ENCODE measurements at regions not wholly inside any gene's neighbourhood (a gene's known extent, or its start where the extent isn't known, plus 50 kb on each side); places are given as distances from the start of the nearest gene placed in this dataset.
"Not testable (repeated sequence)": the region's sequence is repeated elsewhere in the genome, so short reads cannot be mapped to it uniquely, and the experiment has no call there.

- Histone ChIP-seq H3K79me2 (ENCODE audit: insufficient read depth, low read depth) (no peaks in the 10 kb centered on the region), H2AFZ (ENCODE audit: low read depth) (no peak overlapping the region), H3K36me3 (ENCODE audit: insufficient read depth) (no peaks in the 10 kb centered on the region), H3K4me3 (IDR thresholded peaks at IDR 0.05; ENCODE audit: insufficient read depth, low read depth, low read length) (no peak overlapping the region), H3K4me2 (no peak overlapping the region), H3K4me1 (ENCODE audit: low read depth, poor library complexity, severe bottlenecking) (no peaks in the 10 kb centered on the region), H3K27ac (no peak overlapping the region), H3K9ac (no peak overlapping the region), H3K27me3 (ENCODE audit: insufficient read depth, low read depth) (no peaks in the 10 kb centered on the region), H4K20me1 (ENCODE audit: insufficient read depth) (no peaks in the 10 kb centered on the region)
- TF ChIP-seq, protein P1, sequence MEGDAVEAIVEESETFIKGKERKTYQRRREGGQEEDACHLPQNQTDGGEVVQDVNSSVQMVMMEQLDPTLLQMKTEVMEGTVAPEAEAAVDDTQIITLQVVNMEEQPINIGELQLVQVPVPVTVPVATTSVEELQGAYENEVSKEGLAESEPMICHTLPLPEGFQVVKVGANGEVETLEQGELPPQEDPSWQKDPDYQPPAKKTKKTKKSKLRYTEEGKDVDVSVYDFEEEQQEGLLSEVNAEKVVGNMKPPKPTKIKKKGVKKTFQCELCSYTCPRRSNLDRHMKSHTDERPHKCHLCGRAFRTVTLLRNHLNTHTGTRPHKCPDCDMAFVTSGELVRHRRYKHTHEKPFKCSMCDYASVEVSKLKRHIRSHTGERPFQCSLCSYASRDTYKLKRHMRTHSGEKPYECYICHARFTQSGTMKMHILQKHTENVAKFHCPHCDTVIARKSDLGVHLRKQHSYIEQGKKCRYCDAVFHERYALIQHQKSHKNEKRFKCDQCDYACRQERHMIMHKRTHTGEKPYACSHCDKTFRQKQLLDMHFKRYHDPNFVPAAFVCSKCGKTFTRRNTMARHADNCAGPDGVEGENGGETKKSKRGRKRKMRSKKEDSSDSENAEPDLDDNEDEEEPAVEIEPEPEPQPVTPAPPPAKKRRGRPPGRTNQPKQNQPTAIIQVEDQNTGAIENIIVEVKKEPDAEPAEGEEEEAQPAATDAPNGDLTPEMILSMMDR (conservative IDR thresholded peaks at IDR 0.05; ENCODE audit: low read depth, low read length) = no peak
Observed at GRCh38 chr21:14814991-14815390, 249.8 kb downstream of the NRIP1 start.

DNA sequence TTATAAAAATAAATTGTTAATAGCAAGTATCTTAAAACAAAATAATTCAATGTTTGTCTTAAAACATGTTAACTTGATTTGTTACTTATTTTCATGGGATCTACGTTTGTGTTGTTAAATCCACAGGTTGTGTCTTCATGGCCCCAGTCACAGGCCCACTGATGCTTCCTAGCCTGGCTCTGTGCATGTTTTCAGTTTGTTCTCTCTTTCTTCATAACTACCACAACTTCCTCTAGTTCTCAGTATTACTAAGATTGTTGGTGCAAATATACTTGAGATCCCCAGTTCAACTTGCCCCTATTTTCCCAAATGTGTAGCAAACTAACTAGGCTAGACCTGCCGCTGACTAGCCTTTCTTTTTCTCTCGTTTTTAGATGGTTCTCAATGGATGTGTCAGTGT is 250.5 kb downstream of the NRIP1 start:
- no peaks in the 10 kb centered on the region for H4K20me1 ChIP-seq (ENCODE audit: insufficient read depth)
- no peak overlapping the region for H3K9ac ChIP-seq
- no peak overlapping the region for H3K27ac ChIP-seq
- H3K4me2 ChIP-seq = no peak overlapping the region
- no peaks in the 10 kb centered on the region for H3K79me2 ChIP-seq (ENCODE audit: insufficient read depth, low read depth)
- no peaks in the 10 kb centered on the region for H3K4me1 ChIP-seq (ENCODE audit: low read depth, poor library complexity, severe bottlenecking)
- no peaks in the 10 kb centered on the region for H3K27me3 ChIP-seq (ENCODE audit: insufficient read depth, low read depth)
- H3K4me3 ChIP-seq (IDR thresholded peaks at IDR 0.05; ENCODE audit: insufficient read depth, low read depth, low read length) = no peak overlapping the region
- H3K36me3 ChIP-seq (ENCODE audit: insufficient read depth) = no peaks in the 10 kb centered on the region
- no peak overlapping the region for H2AFZ ChIP-seq (ENCODE audit: low read depth)
- TF ChIP-seq, protein P1 (conservative IDR thresholded peaks at IDR 0.05; ENCODE audit: low read depth, low read length) = no peak

- not testable (repeated sequence) for H3K27ac ChIP-seq; H3K79me2 ChIP-seq (ENCODE audit: insufficient read depth, low read depth); H3K36me3 ChIP-seq (ENCODE audit: insufficient read depth); H3K4me2 ChIP-seq; H2AFZ ChIP-seq (ENCODE audit: low read depth); H3K4me1 ChIP-seq (ENCODE audit: low read depth, poor library complexity, severe bottlenecking); H4K20me1 ChIP-seq (ENCODE audit: insufficient read depth); H3K9ac ChIP-seq; H3K4me3 ChIP-seq (IDR thresholded peaks at IDR 0.05; ENCODE audit: insufficient read depth, low read depth, low read length); H3K27me3 ChIP-seq (ENCODE audit: insufficient read depth, low read depth)
Observed at GRCh38 chr21:14804170-14804569, 258.1 kb upstream of the SAMSN1 start.

DNA sequence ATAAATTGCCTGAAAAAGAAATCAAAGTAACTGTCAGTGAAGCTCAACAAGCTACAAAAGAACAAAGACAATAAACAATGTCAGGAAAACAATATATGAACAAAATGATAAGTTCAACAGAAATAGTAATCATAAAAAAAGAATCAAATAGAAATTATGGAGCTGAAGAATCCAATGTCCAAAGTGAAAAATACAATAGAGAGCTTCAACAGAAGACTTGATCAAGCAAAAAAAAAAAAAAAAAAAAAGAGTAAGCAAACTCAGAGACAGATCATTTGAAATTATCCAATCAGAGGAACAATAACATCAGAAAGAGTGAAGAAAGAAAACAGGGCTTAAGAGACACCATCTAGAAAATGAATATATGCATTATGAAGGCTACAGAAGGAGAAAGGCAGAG is 251.4 kb upstream of the SAMSN1 start:
- Histone ChIP-seq H3K9ac (no peak overlapping the region), H3K36me3 (ENCODE audit: insufficient read depth) (no peaks in the 10 kb centered on the region), H3K4me1 (ENCODE audit: low read depth, poor library complexity, severe bottlenecking) (no peaks in the 10 kb centered on the region), H4K20me1 (ENCODE audit: insufficient read depth) (no peaks in the 10 kb centered on the region), H3K79me2 (ENCODE audit: insufficient read depth, low read depth) (no peaks in the 10 kb centered on the region), H2AFZ (ENCODE audit: low read depth) (no peak overlapping the region), H3K27me3 (ENCODE audit: insufficient read depth, low read depth) (no peaks in the 10 kb centered on the region), H3K27ac (no peak overlapping the region), H3K4me3 (IDR thresholded peaks at IDR 0.05; ENCODE audit: insufficient read depth, low read depth, low read length) (no peak overlapping the region), H3K4me2 (no peak overlapping the region)
- TF ChIP-seq, protein P1 (conservative IDR thresholded peaks at IDR 0.05; ENCODE audit: low read depth, low read length) = no peak

- Histone ChIP-seq H3K4me1 (ENCODE audit: low read depth, poor library complexity, severe bottlenecking) (no peaks in the 10 kb centered on the region), H3K27me3 (ENCODE audit: insufficient read depth, low read depth) (no peaks in the 10 kb centered on the region), H3K4me2 (no peak overlapping the region), H4K20me1 (ENCODE audit: insufficient read depth) (no peaks in the 10 kb centered on the region), H3K79me2 (ENCODE audit: insufficient read depth, low read depth) (no peaks in the 10 kb centered on the region), H3K27ac (no peak overlapping the region), H3K9ac (no peak overlapping the region), H2AFZ (ENCODE audit: low read depth) (no peak overlapping the region), H3K36me3 (ENCODE audit: insufficient read depth) (no peaks in the 10 kb centered on the region), H3K4me3 (IDR thresholded peaks at IDR 0.05; ENCODE audit: insufficient read depth, low read depth, low read length) (no peak overlapping the region)
- TF ChIP-seq, protein P1 (conservative IDR thresholded peaks at IDR 0.05; ENCODE audit: low read depth, low read length) = no peak
Observed at GRCh38 chr21:14787312-14787711, 241.2 kb upstream of the SAMSN1 start.
